Progenitor cell of endocrine pancreas (in vitro differentiated cells): ENCODE measurements at regions not wholly inside any gene's neighbourhood (a gene's known extent, or its start where the extent isn't known, plus 50 kb on each side); places are given as distances from the start of the nearest gene placed in this dataset.
A peak's percentile ranks its signal among the peaks of the same experiment; 100 is the strongest.

Experiments used
- DNase-seq: peaks from one replicate; pipeline ENCODE4 v3.0.0; 2021; ENCODE audit warnings: low spot score; ENCODE audit not compliant: unreplicated experiment
- H3K27ac Mint-ChIP-seq: 2 replicates; pipeline ENCODE4 v1.8.0; 2021; ENCODE audit warnings: mild to moderate bottlenecking, moderate library complexity, mixed read lengths
- H3K27me3 Mint-ChIP-seq: 2 replicates; pipeline ENCODE4 v1.8.0; 2021; ENCODE audit warnings: mixed read lengths
- H3K36me3 Mint-ChIP-seq: 2 replicates; pipeline ENCODE4 v1.8.0; 2022; ENCODE audit warnings: mixed read lengths; ENCODE audit not compliant: insufficient read depth
- H3K4me1 Mint-ChIP-seq: 2 replicates; pipeline ENCODE4 v1.8.0; 2021; ENCODE audit warnings: low read depth, mixed read lengths
- H3K4me3 Mint-ChIP-seq: 2 replicates; pipeline ENCODE4 v1.8.0; 2021; ENCODE audit warnings: low read depth, mild to moderate bottlenecking, moderate library complexity, mixed read lengths
- H3K9me3 Mint-ChIP-seq: 2 replicates; pipeline ENCODE4 v1.8.0; 2021; ENCODE audit warnings: low read depth, mixed read lengths
- CTCF ChIP-seq: fragments of 200-600 bp; sonication (generic); IDR thresholded peaks from one replicate; pipeline ENCODE4 v1.5.0; 2021; ENCODE audit warnings: antibody characterized with exemption, mild to moderate bottlenecking; ENCODE audit not compliant: unreplicated experiment

- no peak overlapping the region for H3K4me3 Mint-ChIP-seq
- H3K9me3 Mint-ChIP-seq: no peaks in the 10 kb centered on the region
- H3K27me3 Mint-ChIP-seq: no peaks in the 10 kb centered on the region
- no peak for DNase-seq
- no peak overlapping the region for H3K27ac Mint-ChIP-seq
- H3K36me3 Mint-ChIP-seq: no peaks in the 10 kb centered on the region
- H3K4me1 Mint-ChIP-seq: no peaks in the 10 kb centered on the region
- no peak for TF ChIP-seq CTCF
Measured at GRCh38 chr3:36097209-36097608, 283.1 kb upstream of the STAC start.

GRCh38 chr3:36114353-36114752, 266.0 kb upstream of the STAC start:
- Mint-ChIP-seq H3K27me3 (no peaks in the 10 kb centered on the region), H3K36me3 (no peaks in the 10 kb centered on the region), H3K4me3 (no peak overlapping the region), H3K9me3 (no peaks in the 10 kb centered on the region), H3K4me1 (peaks cover 2% of the 10 kb centered on the region), H3K27ac (no peak overlapping the region)
- TF ChIP-seq CTCF: no peak
- no peak for DNase-seq

GRCh38 chr3:36124118-36124796, 256.0 kb upstream of the STAC start:
- H3K4me3 Mint-ChIP-seq: no peak overlapping the region
- no peaks in the 10 kb centered on the region for H3K36me3 Mint-ChIP-seq
- DNase-seq: peak; percentile 22
- TF ChIP-seq CTCF: peak; percentile 83
- H3K9me3 Mint-ChIP-seq: no peaks in the 10 kb centered on the region
- no peaks in the 10 kb centered on the region for H3K4me1 Mint-ChIP-seq
- no peaks in the 10 kb centered on the region for H3K27me3 Mint-ChIP-seq
- no peak overlapping the region for H3K27ac Mint-ChIP-seq

GRCh38 chr3:36132214-36132613, 248.1 kb upstream of the STAC start:
- H3K27me3 Mint-ChIP-seq: no peaks in the 10 kb centered on the region
- H3K4me3 Mint-ChIP-seq: no peak overlapping the region
- no peaks in the 10 kb centered on the region for H3K9me3 Mint-ChIP-seq
- no peaks in the 10 kb centered on the region for H3K36me3 Mint-ChIP-seq
- H3K27ac Mint-ChIP-seq: no peak overlapping the region
- H3K4me1 Mint-ChIP-seq: peaks cover 2% of the 10 kb centered on the region
- no peak for DNase-seq
- no peak for TF ChIP-seq CTCF

GRCh38 chr3:36135863-36136262, 244.4 kb upstream of the STAC start:
- Mint-ChIP-seq H3K36me3 (no peaks in the 10 kb centered on the region), H3K4me1 (peaks cover 4% of the 10 kb centered on the region), H3K27me3 (no peaks in the 10 kb centered on the region), H3K9me3 (no peaks in the 10 kb centered on the region), H3K4me3 (no peak overlapping the region), H3K27ac (no peak overlapping the region)
- no peak for DNase-seq
- no peak for TF ChIP-seq CTCF
